ENCODE measurements at regions not wholly inside any gene's neighbourhood (a gene's known extent, or its start where the extent isn't known, plus 50 kb on each side); places are given as distances from the start of the nearest gene placed in this dataset.

DNA sequence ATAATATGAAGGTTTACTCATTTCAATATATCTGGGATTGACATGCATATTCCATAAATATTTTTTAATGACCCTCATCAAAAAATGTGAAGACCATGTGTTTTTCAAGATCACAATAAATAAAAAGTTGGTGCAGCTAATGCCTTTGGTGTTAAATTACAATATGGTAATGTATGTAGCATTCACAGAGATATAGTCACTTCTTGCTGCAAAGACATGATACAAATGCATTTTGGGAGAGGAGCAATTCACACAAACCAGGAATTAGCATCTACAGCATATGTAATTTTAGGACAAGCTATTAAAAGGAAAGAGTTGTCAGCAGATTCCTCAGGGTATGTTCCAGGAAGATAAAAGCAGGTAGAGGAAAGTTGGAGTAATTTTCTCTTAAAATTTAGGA is 734.5 kb upstream of the HTR2C start:
- TF ChIP-seq TCF7 (IDR thresholded peaks at IDR 0.05; ENCODE audit: low read depth) (no peak), RFX5 (IDR thresholded peaks at IDR 0.05; ENCODE audit: low read depth, low read length) (no peak)
- TF ChIP-seq, protein P1, sequence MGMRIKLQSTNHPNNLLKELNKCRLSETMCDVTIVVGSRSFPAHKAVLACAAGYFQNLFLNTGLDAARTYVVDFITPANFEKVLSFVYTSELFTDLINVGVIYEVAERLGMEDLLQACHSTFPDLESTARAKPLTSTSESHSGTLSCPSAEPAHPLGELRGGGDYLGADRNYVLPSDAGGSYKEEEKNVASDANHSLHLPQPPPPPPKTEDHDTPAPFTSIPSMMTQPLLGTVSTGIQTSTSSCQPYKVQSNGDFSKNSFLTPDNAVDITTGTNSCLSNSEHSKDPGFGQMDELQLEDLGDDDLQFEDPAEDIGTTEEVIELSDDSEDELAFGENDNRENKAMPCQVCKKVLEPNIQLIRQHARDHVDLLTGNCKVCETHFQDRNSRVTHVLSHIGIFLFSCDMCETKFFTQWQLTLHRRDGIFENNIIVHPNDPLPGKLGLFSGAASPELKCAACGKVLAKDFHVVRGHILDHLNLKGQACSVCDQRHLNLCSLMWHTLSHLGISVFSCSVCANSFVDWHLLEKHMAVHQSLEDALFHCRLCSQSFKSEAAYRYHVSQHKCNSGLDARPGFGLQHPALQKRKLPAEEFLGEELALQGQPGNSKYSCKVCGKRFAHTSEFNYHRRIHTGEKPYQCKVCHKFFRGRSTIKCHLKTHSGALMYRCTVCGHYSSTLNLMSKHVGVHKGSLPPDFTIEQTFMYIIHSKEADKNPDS (CRISPR knock-in tag; IDR thresholded peaks at IDR 0.05): no peak
- TF ChIP-seq, protein P2, sequence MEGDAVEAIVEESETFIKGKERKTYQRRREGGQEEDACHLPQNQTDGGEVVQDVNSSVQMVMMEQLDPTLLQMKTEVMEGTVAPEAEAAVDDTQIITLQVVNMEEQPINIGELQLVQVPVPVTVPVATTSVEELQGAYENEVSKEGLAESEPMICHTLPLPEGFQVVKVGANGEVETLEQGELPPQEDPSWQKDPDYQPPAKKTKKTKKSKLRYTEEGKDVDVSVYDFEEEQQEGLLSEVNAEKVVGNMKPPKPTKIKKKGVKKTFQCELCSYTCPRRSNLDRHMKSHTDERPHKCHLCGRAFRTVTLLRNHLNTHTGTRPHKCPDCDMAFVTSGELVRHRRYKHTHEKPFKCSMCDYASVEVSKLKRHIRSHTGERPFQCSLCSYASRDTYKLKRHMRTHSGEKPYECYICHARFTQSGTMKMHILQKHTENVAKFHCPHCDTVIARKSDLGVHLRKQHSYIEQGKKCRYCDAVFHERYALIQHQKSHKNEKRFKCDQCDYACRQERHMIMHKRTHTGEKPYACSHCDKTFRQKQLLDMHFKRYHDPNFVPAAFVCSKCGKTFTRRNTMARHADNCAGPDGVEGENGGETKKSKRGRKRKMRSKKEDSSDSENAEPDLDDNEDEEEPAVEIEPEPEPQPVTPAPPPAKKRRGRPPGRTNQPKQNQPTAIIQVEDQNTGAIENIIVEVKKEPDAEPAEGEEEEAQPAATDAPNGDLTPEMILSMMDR (CRISPR knock-in tag; IDR thresholded peaks at IDR 0.05): no peak
